Retina (tissue), 1 donor: ENCODE measurements at regions not wholly inside any gene's neighbourhood (a gene's known extent, or its start where the extent isn't known, plus 50 kb on each side); places are given as distances from the start of the nearest gene placed in this dataset.

Experiments
- DNase-seq: peaks from one replicate; pipeline ENCODE4 v3.0.0-alpha.2; 2016

GRCh38 chr16:13394488-13394887 is 493.1 kb downstream of the SHISA9 start:
- no peak for DNase-seq

- no peak for DNase-seq
Measured at GRCh38 chr16:13397126-13397525, 495.7 kb downstream of the SHISA9 start.

- DNase-seq: no peak
Measured at GRCh38 chr16:13401641-13402040, 500.2 kb downstream of the SHISA9 start.

GRCh38 chr16:13402601-13403000 is 501.2 kb downstream of the SHISA9 start:
- no peak for DNase-seq

GRCh38 chr16:13403326-13403725 is 501.9 kb downstream of the SHISA9 start:
- DNase-seq: no peak

GRCh38 chr16:13414154-13414553 is 505.8 kb upstream of the ERCC4 start:
- DNase-seq: no peak

GRCh38 chr16:13419589-13419988 is 500.4 kb upstream of the ERCC4 start:
- DNase-seq: no peak

GRCh38 chr16:13421726-13422125 is 498.2 kb upstream of the ERCC4 start:
- no peak for DNase-seq

- DNase-seq: no peak
Measured at GRCh38 chr16:13425836-13426235, 494.1 kb upstream of the ERCC4 start.

GRCh38 chr16:13426269-13426668 is 493.7 kb upstream of the ERCC4 start:
- DNase-seq: no peak

- no peak for DNase-seq
Measured at GRCh38 chr16:13426736-13427135, 493.2 kb upstream of the ERCC4 start.

GRCh38 chr16:13427943-13428342 is 492.0 kb upstream of the ERCC4 start:
- no peak for DNase-seq

GRCh38 chr16:13429416-13429815 is 490.5 kb upstream of the ERCC4 start:
- no peak for DNase-seq

- DNase-seq: no peak
Measured at GRCh38 chr16:13435415-13435814, 484.5 kb upstream of the ERCC4 start.

- DNase-seq: no peak
Measured at GRCh38 chr16:13435873-13436474, 484.0 kb upstream of the ERCC4 start.

GRCh38 chr16:13436641-13437412 is 483.1 kb upstream of the ERCC4 start:
- DNase-seq: no peak

GRCh38 chr16:13437413-13437795 is 482.6 kb upstream of the ERCC4 start:
- no peak for DNase-seq

- DNase-seq: no peak
Measured at GRCh38 chr16:13438064-13438463, 481.9 kb upstream of the ERCC4 start.

GRCh38 chr16:13439766-13440165 is 480.2 kb upstream of the ERCC4 start:
- no peak for DNase-seq

- no peak for DNase-seq
Measured at GRCh38 chr16:13441675-13442074, 478.3 kb upstream of the ERCC4 start.

- no peak for DNase-seq
Measured at GRCh38 chr16:13448346-13448745, 471.6 kb upstream of the ERCC4 start.

- no peak for DNase-seq
Measured at GRCh38 chr16:13453325-13453724, 466.6 kb upstream of the ERCC4 start.

- peak; percentile 61 for DNase-seq
Measured at GRCh38 chr16:13453938-13454553, 465.9 kb upstream of the ERCC4 start.

GRCh38 chr16:13463619-13464018 is 456.3 kb upstream of the ERCC4 start:
- peak; percentile 15 for DNase-seq
